T-cell (primary cell): ENCODE measurements at regions not wholly inside any gene's neighbourhood (a gene's known extent, or its start where the extent isn't known, plus 50 kb on each side); places are given as distances from the start of the nearest gene placed in this dataset.

Experiments used
- ATAC-seq, 4 experiments: fragments of 200-7000 bp in 3 of 4; fragments of 150-1000 bp in 1 of 4; cut with Tn5 transposase; replicated peaks in 1 of 4; 1 replicate in 3 of 4; 2 replicates in 1 of 4; pipeline ENCODE4 v1.10.0; 2021; ENCODE audit warnings: moderate library complexity in 3 of 4, mild to moderate bottlenecking in 2 of 4, moderate number of reproducible peaks in 1 of 4
- CTCF ChIA-PET, 2 donors: fragments of 300-600 bp; sonication (Branson Sonifier 250); formaldehyde crosslinking; loops; one replicate each; lab custom pipeline; 2022; ENCODE audit warnings: antibody characterized with exemption in 2 of 2; lab: Charles Lee
- POLR2A ChIA-PET, 2 donors: fragments of 300-600 bp; sonication (Branson Sonifier 250); formaldehyde crosslinking; loops; one replicate each; lab custom pipeline; 2022; ENCODE audit warnings: antibody characterized with exemption in 2 of 2; lab: Charles Lee
- DNase-seq, 35 experiments: peaks; one replicate each; pipeline versions ENCODE4 v3.0.0 to v3.0.0-alpha.2; 2013 to 2023
- H3K27ac ChIP-seq: one replicate; pipeline ENCODE4 v1.5.1; 2013; ENCODE audit warnings: low read length
- H3K27me3 ChIP-seq, 2 experiments: replicated peaks in 1 of 2; 1 replicate in 1 of 2; 2 replicates in 1 of 2; pipeline versions ENCODE4 v1.6.1 to v1.7.0; 2013; ENCODE audit warnings: low read length in 1 of 2, mixed read lengths in 1 of 2; ENCODE audit not compliant: control insufficient read depth in 2 of 2, insufficient read depth in 2 of 2; ENCODE audit errors: extremely low read depth in 1 of 2
- H3K36me3 ChIP-seq, 2 donors: 1 replicate in 1 of 2; 2 replicates in 1 of 2; pipeline versions ENCODE4 v1.6.1 to v1.7.0; 2013; ENCODE audit warnings: low read length in 1 of 2; ENCODE audit not compliant: control insufficient read depth in 2 of 2, insufficient read depth in 1 of 2; ENCODE audit errors: extremely low read depth in 1 of 2
- H3K4me1 ChIP-seq, 2 experiments: 1 replicate in 1 of 2; 2 replicates in 1 of 2; pipeline versions ENCODE4 v1.6.1 to v1.7.0; 2013; ENCODE audit warnings: low read length in 2 of 2, mixed read lengths in 1 of 2; ENCODE audit not compliant: insufficient read depth in 2 of 2, control insufficient read depth in 1 of 2; ENCODE audit errors: extremely low read depth in 1 of 2
- H3K4me3 ChIP-seq, 2 donors: 1 replicate in 1 of 2; 2 replicates in 1 of 2; pipeline versions ENCODE4 v1.5.1 to v1.7.0; 2013; ENCODE audit warnings: mild to moderate bottlenecking in 2 of 2, low read length in 1 of 2, moderate library complexity in 1 of 2; ENCODE audit not compliant: control insufficient read depth in 1 of 2; ENCODE audit errors: extremely low read depth in 1 of 2
- H3K9me3 ChIP-seq: 2 replicates; pipeline ENCODE4 v1.7.0; 2013
- H3K27ac Mint-ChIP-seq, 2 donors: one replicate each; pipeline ENCODE4 v1.8.0; 2020 to 2021; ENCODE audit warnings: mild to moderate bottlenecking in 2 of 2, mixed read lengths in 2 of 2
- H3K27me3 Mint-ChIP-seq, 2 donors: one replicate each; pipeline ENCODE4 v1.8.0; 2021 to 2022; ENCODE audit warnings: mixed read lengths in 2 of 2
- H3K36me3 Mint-ChIP-seq: one replicate; pipeline ENCODE4 v1.8.0; 2021; ENCODE audit warnings: mixed read lengths
- H3K4me1 Mint-ChIP-seq, 3 donors: one replicate each; pipeline ENCODE4 v1.8.0; 2020 to 2022; ENCODE audit warnings: mixed read lengths in 3 of 3, mild to moderate bottlenecking in 1 of 3
- H3K4me3 Mint-ChIP-seq, 3 donors: one replicate each; pipeline ENCODE4 v1.8.0; 2020 to 2022; ENCODE audit warnings: mild to moderate bottlenecking in 3 of 3, mixed read lengths in 3 of 3, moderate library complexity in 3 of 3
- H3K9me3 Mint-ChIP-seq, 3 donors: one replicate each; pipeline ENCODE4 v1.8.0; 2020 to 2022; ENCODE audit warnings: mixed read lengths in 3 of 3
- WGBS: methylation state at CpG from one replicate; pipeline ENCODE4 v1.1.5; 2013; ENCODE audit warnings: missing lambda C conversion rate; ENCODE audit not compliant: insufficient coverage; 5-methylcytosine and 5-hydroxymethylcytosine counted together

- DNase-seq (no peak), ATAC-seq (no peak)
- no CpG with 5 or more reads among the region's 4 CpGs for WGBS
- CTCF ChIA-PET, result no interaction called here
- H3K9me3 Mint-ChIP-seq, result peaks cover 0 to 4% (median 0%) of the 10 kb centered on the region in 3 donors
- no peaks in the 10 kb centered on the region for H3K4me1 Mint-ChIP-seq
- no peak overlapping the region for H3K4me3 ChIP-seq
- H3K4me1 ChIP-seq, result no peaks in the 10 kb centered on the region
- no peaks in the 10 kb centered on the region for H3K27me3 ChIP-seq
- no peak overlapping the region for H3K27ac ChIP-seq
- POLR2A ChIA-PET, result no interaction called here
- no peaks in the 10 kb centered on the region for H3K36me3 ChIP-seq
- no peaks in the 10 kb centered on the region for H3K9me3 ChIP-seq
- no peaks in the 10 kb centered on the region for H3K36me3 Mint-ChIP-seq
- H3K27ac Mint-ChIP-seq, result no peak overlapping the region
- H3K4me3 Mint-ChIP-seq, result no peak overlapping the region
- peaks cover 3 to 8% of the 10 kb centered on the region in 2 donors for H3K27me3 Mint-ChIP-seq
Observed at GRCh38 chr5:174850565-174851169, 126.3 kb downstream of the MSX2 start.

- no peaks in the 10 kb centered on the region for H3K36me3 Mint-ChIP-seq
- peaks cover 0 to 4% (median 0%) of the 10 kb centered on the region in 3 donors for H3K9me3 Mint-ChIP-seq
- H3K4me1 Mint-ChIP-seq, result no peaks in the 10 kb centered on the region
- no peaks in the 10 kb centered on the region for H3K27me3 ChIP-seq
- WGBS, result 81% methylated on average over 7 of the region's 7 CpGs
- ChIA-PET CTCF (no interaction called here), POLR2A (no interaction called here)
- H3K27me3 Mint-ChIP-seq, result peaks cover 3 to 16% of the 10 kb centered on the region in 2 donors
- ATAC-seq (no peak), DNase-seq (no peak)
- H3K27ac Mint-ChIP-seq, result no peak overlapping the region
- H3K36me3 ChIP-seq, result no peaks in the 10 kb centered on the region
- no peak overlapping the region for H3K27ac ChIP-seq
- no peaks in the 10 kb centered on the region for H3K9me3 ChIP-seq
- no peak overlapping the region for H3K4me3 Mint-ChIP-seq
- no peaks in the 10 kb centered on the region for H3K4me1 ChIP-seq
- H3K4me3 ChIP-seq, result no peak overlapping the region
Observed at GRCh38 chr5:174849426-174849825, 125.0 kb downstream of the MSX2 start.

- WGBS, result 89% methylated on average over 2 of the region's 3 CpGs
- Mint-ChIP-seq H3K4me1 (no peaks in the 10 kb centered on the region), H3K27ac (no peak overlapping the region), H3K27me3 (peaks cover 12 to 25% of the 10 kb centered on the region in 2 donors), H3K4me3 (no peak overlapping the region), H3K9me3 (peaks cover 0 to 9% (median 0%) of the 10 kb centered on the region in 3 donors), H3K36me3 (no peaks in the 10 kb centered on the region)
- H3K9me3 ChIP-seq, result no peaks in the 10 kb centered on the region
- H3K27me3 ChIP-seq, result no peaks in the 10 kb centered on the region
- no peak overlapping the region for H3K4me3 ChIP-seq
- no peak overlapping the region for H3K27ac ChIP-seq
- ChIA-PET CTCF (no interaction called here), POLR2A (no interaction called here)
- H3K36me3 ChIP-seq, result no peaks in the 10 kb centered on the region
- DNase-seq (no peak), ATAC-seq (no peak)
- no peaks in the 10 kb centered on the region for H3K4me1 ChIP-seq
Observed at GRCh38 chr5:174844971-174845370, 120.6 kb downstream of the MSX2 start.

GRCh38 chr5:174843263-174844250, 119.2 kb downstream of the MSX2 start:
- ATAC-seq (no peak), DNase-seq (no peak)
- POLR2A ChIA-PET, result interaction anchor here in 1 of 2 donors (0.6 kb wide), 1 partner anchor 22 kb away, joined by 7 read pairs; no protein-coding TSS in a partner anchor
- no peaks in the 10 kb centered on the region for H3K9me3 ChIP-seq
- Mint-ChIP-seq H3K27ac (no peak overlapping the region), H3K4me1 (no peaks in the 10 kb centered on the region), H3K36me3 (no peaks in the 10 kb centered on the region), H3K4me3 (no peak overlapping the region), H3K27me3 (peaks cover 18 to 29% of the 10 kb centered on the region in 2 donors), H3K9me3 (peaks cover 0 to 8% (median 0%) of the 10 kb centered on the region in 3 donors)
- no peaks in the 10 kb centered on the region for H3K4me1 ChIP-seq
- no peaks in the 10 kb centered on the region for H3K36me3 ChIP-seq
- no peak overlapping the region for H3K4me3 ChIP-seq
- no peaks in the 10 kb centered on the region for H3K27me3 ChIP-seq
- H3K27ac ChIP-seq, result no peak overlapping the region
- CTCF ChIA-PET, result no interaction called here
- WGBS, result no CpG with 5 or more reads among the region's 9 CpGs

GRCh38 chr5:174840435-174840834, 116.1 kb downstream of the MSX2 start:
- CTCF ChIA-PET, result no interaction called here
- no peaks in the 10 kb centered on the region for H3K4me1 ChIP-seq
- H3K4me3 Mint-ChIP-seq, result no peak overlapping the region
- no peak for ATAC-seq
- H3K27ac ChIP-seq, result no peak overlapping the region
- no peak for DNase-seq
- H3K4me1 Mint-ChIP-seq, result no peaks in the 10 kb centered on the region
- POLR2A ChIA-PET, result no interaction called here
- H3K27me3 Mint-ChIP-seq, result peaks cover 20 to 45% of the 10 kb centered on the region in 2 donors
- H3K36me3 ChIP-seq, result no peaks in the 10 kb centered on the region
- no peak overlapping the region for H3K27ac Mint-ChIP-seq
- H3K9me3 Mint-ChIP-seq, result peaks cover 0 to 5% (median 0%) of the 10 kb centered on the region in 3 donors
- H3K36me3 Mint-ChIP-seq, result no peaks in the 10 kb centered on the region
- 100% methylated on average over 1 of the region's 5 CpGs for WGBS
- H3K27me3 ChIP-seq, result peaks cover 0 to 3% of the 10 kb centered on the region in 2 experiments
- no peaks in the 10 kb centered on the region for H3K9me3 ChIP-seq
- H3K4me3 ChIP-seq, result no peak overlapping the region

- no peak for DNase-seq
- Mint-ChIP-seq H3K27ac (no peak overlapping the region), H3K4me1 (no peaks in the 10 kb centered on the region), H3K4me3 (no peak overlapping the region), H3K9me3 (peaks cover 0 to 5% (median 0%) of the 10 kb centered on the region in 3 donors), H3K27me3 (peaks cover 20 to 46% of the 10 kb centered on the region in 2 donors), H3K36me3 (no peaks in the 10 kb centered on the region)
- POLR2A ChIA-PET, result no interaction called here
- CTCF ChIA-PET, result no interaction called here
- 60% methylated on average over 1 of the region's 1 CpG for WGBS
- Histone ChIP-seq H3K27me3 (peaks cover 0 to 3% of the 10 kb centered on the region in 2 experiments), H3K9me3 (no peaks in the 10 kb centered on the region), H3K4me3 (no peak overlapping the region), H3K36me3 (no peaks in the 10 kb centered on the region), H3K27ac (no peak overlapping the region), H3K4me1 (no peaks in the 10 kb centered on the region)
- no peak for ATAC-seq
Observed at GRCh38 chr5:174839196-174839595, 114.8 kb downstream of the MSX2 start.
